Endothelial cell of umbilical vein (primary cell): ENCODE measurements at regions not wholly inside any gene's neighbourhood (a gene's known extent, or its start where the extent isn't known, plus 50 kb on each side); places are given as distances from the start of the nearest gene placed in this dataset.

ENCODE experiments used
- BruUV-seq: library from RNA; stranded (reverse); fragments of 400-500 nt; replicated peaks from 2 replicates; lab custom pipeline; 2021; lab: Mats Ljungman, UMichigan
- CTCF ChIA-PET: fragments of 300-600, 350-600 bp; sonication (Branson Sonifier 250); formaldehyde crosslinking; loops from one replicate; lab custom pipeline; 2021; ENCODE audit warnings: antibody characterized with exemption, inconsistent platforms; lab: Charles Lee
- POLR2A ChIA-PET: fragments of 300-600, 350-600 bp; sonication (Branson Sonifier 250); formaldehyde crosslinking; loops from one replicate; lab custom pipeline; 2021; ENCODE audit warnings: antibody characterized with exemption, inconsistent platforms; lab: Charles Lee
- DNase-seq: peaks from one replicate; pipeline ENCODE4 v3.0.0-alpha.2; 2011; ENCODE audit warnings: low read depth, low spot score
- FAIRE-seq: peaks from 2 replicates; lab custom pipeline; 2011; peaks lifted over from hg19 to GRCh38; lab: Jason Lieb, UNC
- H2AFZ ChIP-seq: 2 replicates; pipeline ENCODE4 v1.6.0; 2012; ENCODE audit warnings: low read depth, low read length, control low read depth, inconsistent platforms
- H3K27ac ChIP-seq: 2 replicates; pipeline ENCODE4 v1.5.1; 2011; ENCODE audit warnings: low read depth, mild to moderate bottlenecking, control low read depth, low read length, moderate library complexity; ENCODE audit not compliant: insufficient read depth
- H3K27me3 ChIP-seq, 2 experiments: 2 replicates each; pipeline versions ENCODE4 v1.6.0 to v1.6.1; 2011; ENCODE audit warnings: low read length in 2 of 2, mixed read lengths in 1 of 2; ENCODE audit not compliant: control insufficient read depth in 2 of 2, insufficient read depth in 2 of 2
- H3K36me3 ChIP-seq, 2 experiments: 2 replicates in 1 of 2; 3 replicates in 1 of 2; pipeline ENCODE4 v1.5.1; 2011; ENCODE audit warnings: low read length in 2 of 2, mild to moderate bottlenecking in 1 of 2, moderate library complexity in 1 of 2; ENCODE audit not compliant: control insufficient read depth in 2 of 2, insufficient read depth in 2 of 2; ENCODE audit errors: extremely low read depth in 1 of 2
- H3K4me1 ChIP-seq: 3 replicates; pipeline ENCODE4 v1.5.1; 2011; ENCODE audit warnings: mild to moderate bottlenecking, low read length; ENCODE audit not compliant: control insufficient read depth, insufficient read depth; ENCODE audit errors: extremely low read depth
- H3K4me2 ChIP-seq: 2 replicates; pipeline ENCODE4 v1.6.1; 2011; ENCODE audit warnings: low read length, control low read depth, mixed read lengths; ENCODE audit not compliant: insufficient read depth
- H3K4me3 ChIP-seq, 3 experiments: fragments of 200-600 bp in 1 of 3; sonication (generic), shearing (Covaris generic) in 1 of 3; replicated peaks in 1 of 3; 2 replicates each; pipeline ENCODE4 v1.5.1; 2011 to 2016; ENCODE audit warnings: control low read depth in 3 of 3, low read length in 3 of 3, mild to moderate bottlenecking in 2 of 3, inconsistent platforms in 1 of 3, low read depth in 1 of 3, moderate library complexity in 1 of 3; ENCODE audit not compliant: insufficient read depth in 1 of 3
- H3K79me2 ChIP-seq: 2 replicates; pipeline ENCODE4 v1.6.0; 2012; ENCODE audit warnings: low read length, inconsistent platforms; ENCODE audit not compliant: control insufficient read depth, insufficient read depth
- H3K9ac ChIP-seq: replicated peaks from 2 replicates; pipeline ENCODE3; 2011; ENCODE audit warnings: low read length, control low read depth; ENCODE audit not compliant: insufficient read depth; ENCODE audit errors: extremely low read depth
- H3K9me1 ChIP-seq: replicated peaks from 3 replicates; pipeline ENCODE4 v1.6.0; 2011; ENCODE audit warnings: mild to moderate bottlenecking, low read length; ENCODE audit not compliant: control insufficient read depth, insufficient read depth; ENCODE audit errors: extremely low read depth
- H3K9me3 ChIP-seq: replicated peaks from 2 replicates; pipeline ENCODE4 v1.5.1; 2012; ENCODE audit warnings: low read length, inconsistent platforms; ENCODE audit not compliant: control insufficient read depth, insufficient read depth
- H4K20me1 ChIP-seq: replicated peaks from 2 replicates; pipeline ENCODE3; 2011; ENCODE audit warnings: mild to moderate bottlenecking, low read length; ENCODE audit not compliant: control insufficient read depth, insufficient read depth; ENCODE audit errors: extremely low read depth
- EZH2 ChIP-seq: IDR thresholded peaks from 2 replicates; pipeline ENCODE4 v1.6.1; 2012; ENCODE audit warnings: borderline replicate concordance, low read depth, mild to moderate bottlenecking, moderate library complexity, low read length, inconsistent platforms; ENCODE audit not compliant: severe bottlenecking
- FOS ChIP-seq: IDR thresholded peaks from 2 replicates; pipeline ENCODE4 v1.6.1; 2011; ENCODE audit warnings: mild to moderate bottlenecking, low read length, moderate library complexity, borderline replicate concordance; ENCODE audit not compliant: insufficient read depth
- GATA2 ChIP-seq: IDR thresholded peaks from 2 replicates; pipeline ENCODE4 v1.7.0; 2011; ENCODE audit warnings: low read depth, mild to moderate bottlenecking, moderate library complexity, mixed read lengths, low read length; ENCODE audit not compliant: insufficient read length, insufficient read depth
- JUN ChIP-seq: IDR thresholded peaks from 2 replicates; pipeline ENCODE4 v1.6.1; 2011; ENCODE audit warnings: borderline replicate concordance, low read depth; ENCODE audit not compliant: insufficient read length, insufficient read depth
- MYC ChIP-seq: IDR thresholded peaks from one replicate; pipeline ENCODE4 v1.6.1; 2011; ENCODE audit warnings: mild to moderate bottlenecking, low read depth, low read length
- POLR2A ChIP-seq: IDR thresholded peaks from 2 replicates; pipeline ENCODE4 v1.6.1; 2012; ENCODE audit warnings: low read depth, mild to moderate bottlenecking, control low read depth, low read length
- POLR2AphosphoS5 ChIP-seq: IDR thresholded peaks from 2 replicates; pipeline ENCODE4 v1.6.1; 2012; ENCODE audit warnings: low read depth, mild to moderate bottlenecking, control low read depth, low read length, moderate library complexity; ENCODE audit not compliant: insufficient read depth
- dilution Hi-C: fragments of 300-500 bp; cut with MboI; formaldehyde crosslinking; loops from one replicate; pipeline ENCODE4 v1.15.0; 2019; ENCODE audit warnings: low sequenced_read_pairs; ENCODE audit not compliant: extremely low pct_ligation_motif_present
- intact Hi-C: fragments of 100-400 bp; cut with micrococcal nuclease; formaldehyde crosslinking; loops from one replicate; pipeline ENCODE4 v1.10.0; 2022
- TF ChIP-seq, protein P1 (sequence below), 2 donors: IDR thresholded peaks; 1 replicate in 1 of 2; 2 replicates in 1 of 2; pipeline ENCODE4 v1.5.1; 2011; ENCODE audit warnings: low read length in 2 of 2, mild to moderate bottlenecking in 2 of 2, moderate library complexity in 2 of 2, control low read depth in 1 of 2, inconsistent platforms in 1 of 2, low read depth in 1 of 2; ENCODE audit not compliant: insufficient read depth in 1 of 2; ENCODE audit errors: extremely low read depth in 1 of 2
- TF ChIP-seq, protein P2 (sequence below): IDR thresholded peaks from 2 replicates; pipeline ENCODE4 v1.6.1; 2011; ENCODE audit not compliant: insufficient read depth, insufficient read length

DNA sequence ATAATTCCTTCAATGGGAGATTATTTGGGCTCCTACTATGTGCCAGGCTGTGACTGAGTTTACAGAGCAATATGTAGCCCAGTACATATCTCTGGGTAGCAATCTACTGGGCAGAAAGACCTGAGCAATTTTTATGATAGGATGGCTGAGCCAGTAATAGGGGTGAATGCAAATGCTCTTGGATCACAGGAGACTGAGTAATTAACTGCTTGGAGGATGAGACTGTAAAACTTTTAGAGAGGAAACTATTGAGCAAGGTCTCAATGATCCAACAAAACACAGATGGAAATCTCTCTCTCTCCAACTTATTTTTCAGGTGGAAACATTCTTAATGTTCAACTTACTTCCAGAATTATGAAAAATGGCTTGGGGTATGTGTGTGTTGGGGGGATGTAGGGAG, 402.2 kb downstream of the AEBP2 start:
- BruUV-seq = no TSS peak
- dilution Hi-C loops = no loop called here
- Histone ChIP-seq H2AFZ (no peak overlapping the region), H3K9ac (no peak overlapping the region), H3K9me3 (no peaks in the 10 kb centered on the region), H4K20me1 (no peaks in the 10 kb centered on the region), H3K9me1 (no peaks in the 10 kb centered on the region), H3K4me3 (no peak overlapping the region), H3K4me1 (no peaks in the 10 kb centered on the region), H3K36me3 (no peaks in the 10 kb centered on the region), H3K4me2 (no peak overlapping the region), H3K79me2 (no peaks in the 10 kb centered on the region), H3K27ac (no peak overlapping the region), H3K27me3 (no peaks in the 10 kb centered on the region)
- FAIRE-seq = no peak
- intact Hi-C loops = no loop called here
- TF ChIP-seq, protein P1, sequence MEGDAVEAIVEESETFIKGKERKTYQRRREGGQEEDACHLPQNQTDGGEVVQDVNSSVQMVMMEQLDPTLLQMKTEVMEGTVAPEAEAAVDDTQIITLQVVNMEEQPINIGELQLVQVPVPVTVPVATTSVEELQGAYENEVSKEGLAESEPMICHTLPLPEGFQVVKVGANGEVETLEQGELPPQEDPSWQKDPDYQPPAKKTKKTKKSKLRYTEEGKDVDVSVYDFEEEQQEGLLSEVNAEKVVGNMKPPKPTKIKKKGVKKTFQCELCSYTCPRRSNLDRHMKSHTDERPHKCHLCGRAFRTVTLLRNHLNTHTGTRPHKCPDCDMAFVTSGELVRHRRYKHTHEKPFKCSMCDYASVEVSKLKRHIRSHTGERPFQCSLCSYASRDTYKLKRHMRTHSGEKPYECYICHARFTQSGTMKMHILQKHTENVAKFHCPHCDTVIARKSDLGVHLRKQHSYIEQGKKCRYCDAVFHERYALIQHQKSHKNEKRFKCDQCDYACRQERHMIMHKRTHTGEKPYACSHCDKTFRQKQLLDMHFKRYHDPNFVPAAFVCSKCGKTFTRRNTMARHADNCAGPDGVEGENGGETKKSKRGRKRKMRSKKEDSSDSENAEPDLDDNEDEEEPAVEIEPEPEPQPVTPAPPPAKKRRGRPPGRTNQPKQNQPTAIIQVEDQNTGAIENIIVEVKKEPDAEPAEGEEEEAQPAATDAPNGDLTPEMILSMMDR (IDR thresholded peaks at IDR 0.05; ENCODE audit: extremely low read depth in 1 of 2, insufficient read depth in 1 of 2, low read depth in 1 of 2, low read length in 2 of 2) = no peak
- TF ChIP-seq MYC = no peak
- no peak for TF ChIP-seq JUN
- TF ChIP-seq EZH2 = no peak
- TF ChIP-seq, protein P2, sequence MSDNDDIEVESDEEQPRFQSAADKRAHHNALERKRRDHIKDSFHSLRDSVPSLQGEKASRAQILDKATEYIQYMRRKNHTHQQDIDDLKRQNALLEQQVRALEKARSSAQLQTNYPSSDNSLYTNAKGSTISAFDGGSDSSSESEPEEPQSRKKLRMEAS = no peak
- POLR2A ChIA-PET = no interaction called here
- DNase-seq = no peak
- CTCF ChIA-PET = no interaction called here

DNA sequence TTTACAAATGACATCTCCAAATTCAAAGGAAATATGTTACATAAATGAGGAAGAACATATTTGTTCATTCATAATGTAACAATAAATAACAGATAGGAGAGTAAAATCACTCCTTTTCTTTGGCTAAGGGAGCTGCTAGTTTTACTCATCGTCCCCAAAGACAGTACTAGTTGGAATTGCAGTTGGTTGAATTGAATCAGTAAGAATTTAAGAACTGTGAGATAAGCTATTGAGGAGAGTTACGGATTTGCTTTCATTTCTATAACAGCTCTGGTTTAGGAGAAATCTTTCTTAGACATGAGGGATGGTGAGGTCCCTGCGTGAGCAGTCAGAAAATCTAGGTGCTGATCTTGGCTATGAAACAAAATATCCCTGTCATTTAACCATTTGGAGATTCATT, 402.8 kb downstream of the AEBP2 start:
- no TSS peak for BruUV-seq
- no peak overlapping the region for H3K4me3 ChIP-seq
- no peak for TF ChIP-seq EZH2
- TF ChIP-seq GATA2 = no peak
- no peak for TF ChIP-seq JUN
- no peak for TF ChIP-seq FOS
- TF ChIP-seq MYC = no peak
- no peak for TF ChIP-seq POLR2A
- TF ChIP-seq POLR2AphosphoS5 = no peak
- intact Hi-C loops (no loop called here), dilution Hi-C loops (no loop called here)
- H4K20me1 ChIP-seq = no peaks in the 10 kb centered on the region
- H3K36me3 ChIP-seq = no peaks in the 10 kb centered on the region
- H3K79me2 ChIP-seq = no peaks in the 10 kb centered on the region
- H2AFZ ChIP-seq = no peak overlapping the region
- no peaks in the 10 kb centered on the region for H3K4me1 ChIP-seq
- H3K9ac ChIP-seq = no peak overlapping the region
- POLR2A ChIA-PET = no interaction called here
- no peaks in the 10 kb centered on the region for H3K9me3 ChIP-seq
- no peak overlapping the region for H3K4me2 ChIP-seq
- CTCF ChIA-PET = no interaction called here
- no peaks in the 10 kb centered on the region for H3K9me1 ChIP-seq
- no peak for DNase-seq
- H3K27ac ChIP-seq = no peak overlapping the region
- FAIRE-seq = no peak
- no peaks in the 10 kb centered on the region for H3K27me3 ChIP-seq
